Common myeloid progenitor, CD34-positive (primary cell): ENCODE measurements at regions not wholly inside any gene's neighbourhood (a gene's known extent, or its start where the extent isn't known, plus 50 kb on each side); places are given as distances from the start of the nearest gene placed in this dataset.

Experiments
- CTCF ChIA-PET: fragments of 350-600 bp; sonication (Branson Sonifier 250); formaldehyde crosslinking; loops from one replicate; lab custom pipeline; 2021; ENCODE audit warnings: antibody characterized with exemption; lab: Charles Lee
- POLR2A ChIA-PET: fragments of 350-600 bp; sonication (Branson Sonifier 250); formaldehyde crosslinking; loops from one replicate; lab custom pipeline; 2021; ENCODE audit warnings: antibody characterized with exemption; lab: Charles Lee
- DNase-seq, 3 donors: peaks; one replicate each; pipeline versions ENCODE4 v3.0.0 to v3.0.0-alpha.2; 2013
- H3K27ac ChIP-seq, 2 experiments: 1 replicate in 1 of 2; 2 replicates in 1 of 2; pipeline ENCODE4 v1.7.0; 2013; ENCODE audit warnings: inconsistent platforms in 2 of 2, low read length in 2 of 2, mild to moderate bottlenecking in 2 of 2, low read depth in 1 of 2, moderate library complexity in 1 of 2; ENCODE audit not compliant: severe bottlenecking in 2 of 2, insufficient read depth in 1 of 2, poor library complexity in 1 of 2
- H3K27me3 ChIP-seq, 5 experiments: replicated peaks in 2 of 5; 1 replicate in 3 of 5; 2 replicates in 2 of 5; pipeline versions ENCODE4 v1.6.1 to v1.7.0; 2013; ENCODE audit warnings: low read length in 4 of 5, mild to moderate bottlenecking in 2 of 5, moderate library complexity in 2 of 5, inconsistent platforms in 1 of 5; ENCODE audit not compliant: insufficient read depth in 5 of 5, control insufficient read depth in 4 of 5
- H3K36me3 ChIP-seq, 4 experiments: 1 replicate in 2 of 4; 2 replicates in 2 of 4; pipeline versions ENCODE4 v1.6.1 to v1.7.0; 2013; ENCODE audit warnings: low read length in 3 of 4, control low read depth in 1 of 4, mild to moderate bottlenecking in 1 of 4; ENCODE audit not compliant: control insufficient read depth in 4 of 4, insufficient read depth in 4 of 4
- H3K4me1 ChIP-seq, 4 experiments: 1 replicate in 3 of 4; 2 replicates in 1 of 4; pipeline versions ENCODE4 v1.6.1 to v1.7.1; 2013; ENCODE audit warnings: low read length in 3 of 4, mild to moderate bottlenecking in 3 of 4, control low read depth in 1 of 4, inconsistent platforms in 1 of 4, moderate library complexity in 1 of 4; ENCODE audit not compliant: control insufficient read depth in 4 of 4, insufficient read depth in 4 of 4; ENCODE audit errors: control extremely low read depth in 1 of 4
- H3K4me3 ChIP-seq, 7 experiments: 1 replicate in 4 of 7; 2 replicates in 3 of 7; pipeline versions ENCODE4 v1.5.1 to v1.7.0; 2013; ENCODE audit warnings: mild to moderate bottlenecking in 7 of 7, low read length in 6 of 7, moderate library complexity in 6 of 7, inconsistent platforms in 2 of 7, low read depth in 2 of 7, control low read depth in 1 of 7; ENCODE audit not compliant: insufficient read depth in 4 of 7, control insufficient read depth in 1 of 7; ENCODE audit errors: extremely low read depth in 1 of 7
- H3K9me3 ChIP-seq, 5 experiments: 1 replicate in 4 of 5; 2 replicates in 1 of 5; pipeline versions ENCODE4 v1.6.1 to v1.7.1; 2013; ENCODE audit warnings: low read length in 4 of 5, mild to moderate bottlenecking in 2 of 5, inconsistent platforms in 1 of 5, low read depth in 1 of 5, moderate library complexity in 1 of 5; ENCODE audit not compliant: control insufficient read depth in 4 of 5, insufficient read depth in 2 of 5; ENCODE audit errors: control extremely low read depth in 1 of 5
- WGBS: methylation state at CpG from one replicate; pipeline ENCODE4 v1.1.5; 2013; ENCODE audit not compliant: insufficient coverage; 5-methylcytosine and 5-hydroxymethylcytosine counted together

- POLR2A ChIA-PET = no interaction called here
- CTCF ChIA-PET = interaction anchor here (1.0 to 1.7 kb wide), 4 partner anchors 11 to 42 kb away, joined by 3 to 4 read pairs (median 3); no protein-coding TSS in a partner anchor
- no peak for DNase-seq
- no peaks in the 10 kb centered on the region for H3K27me3 ChIP-seq
- no peaks in the 10 kb centered on the region for H3K9me3 ChIP-seq
- H3K4me3 ChIP-seq = no peak overlapping the region
- WGBS = 100% methylated on average over 3 of the region's 4 CpGs
- H3K36me3 ChIP-seq = no peaks in the 10 kb centered on the region
- H3K4me1 ChIP-seq = peaks cover 3 to 35% (median 19%) of the 10 kb centered on the region in 4 experiments
- no peak overlapping the region for H3K27ac ChIP-seq
Observed at GRCh38 chr1:168481586-168481985, 62.2 kb downstream of the XCL2 start.

- Histone ChIP-seq H3K27me3 (no peaks in the 10 kb centered on the region), H3K9me3 (no peaks in the 10 kb centered on the region), H3K27ac (no peak overlapping the region), H3K4me1 (peaks cover 3 to 38% (median 17%) of the 10 kb centered on the region in 4 experiments), H3K4me3 (no peak overlapping the region), H3K36me3 (no peaks in the 10 kb centered on the region)
- ChIA-PET CTCF (interaction anchor here (1.0 to 1.7 kb wide), 3 partner anchors 13 to 42 kb away, joined by 3 to 4 read pairs (median 3); no protein-coding TSS in a partner anchor), POLR2A (no interaction called here)
- DNase-seq = no peak
- 100% methylated on average over 1 of the region's 2 CpGs for WGBS
Observed at GRCh38 chr1:168480997-168481396, 62.8 kb downstream of the XCL2 start.

- DNase-seq = no peak
- Histone ChIP-seq H3K27ac (no peak overlapping the region), H3K36me3 (no peaks in the 10 kb centered on the region), H3K9me3 (peaks cover 0 to 14% (median 0%) of the 10 kb centered on the region in 5 experiments), H3K4me1 (peaks cover 0 to 16% (median 0%) of the 10 kb centered on the region in 4 experiments), H3K4me3 (no peak overlapping the region), H3K27me3 (no peaks in the 10 kb centered on the region)
- CTCF ChIA-PET = interaction anchor here (0.9 kb wide), 1 partner anchor 9 kb away, joined by 3 read pairs; no protein-coding TSS in a partner anchor
- POLR2A ChIA-PET = no interaction called here
Observed at GRCh38 chr1:168477792-168478191, 66.0 kb downstream of the XCL2 start.

- ChIA-PET CTCF (no interaction called here), POLR2A (interaction anchor here (0.6 kb wide), 1 partner anchor 38 kb away, joined by 3 read pairs; no protein-coding TSS in a partner anchor)
- no peak overlapping the region for H3K27ac ChIP-seq
- H3K9me3 ChIP-seq = peaks cover 0 to 16% (median 0%) of the 10 kb centered on the region in 5 experiments
- H3K27me3 ChIP-seq = no peaks in the 10 kb centered on the region
- WGBS = 92% methylated on average over 4 of the region's 7 CpGs
- no peak overlapping the region for H3K4me3 ChIP-seq
- DNase-seq = peak in 1 of 3 donors; percentile 34
- H3K36me3 ChIP-seq = no peaks in the 10 kb centered on the region
- peaks cover 0 to 16% (median 0%) of the 10 kb centered on the region in 4 experiments for H3K4me1 ChIP-seq
Observed at GRCh38 chr1:168476588-168477385, 67.0 kb downstream of the XCL2 start.

GRCh38 chr1:168474322-168474721 lies 69.5 kb downstream of the XCL2 start:
- WGBS = 100% methylated on average over 1 of the region's 1 CpG
- Histone ChIP-seq H3K36me3 (no peaks in the 10 kb centered on the region), H3K4me1 (peaks cover 3 to 29% (median 14%) of the 10 kb centered on the region in 4 experiments), H3K4me3 (no peak overlapping the region), H3K9me3 (peaks cover 0 to 16% (median 0%) of the 10 kb centered on the region in 5 experiments), H3K27ac (no peak overlapping the region), H3K27me3 (no peaks in the 10 kb centered on the region)
- ChIA-PET POLR2A (no interaction called here), CTCF (no interaction called here)
- no peak for DNase-seq

GRCh38 chr1:168473126-168473525 lies 70.7 kb downstream of the XCL2 start:
- POLR2A ChIA-PET = no interaction called here
- peaks cover 7 to 41% (median 24%) of the 10 kb centered on the region in 4 experiments for H3K4me1 ChIP-seq
- DNase-seq = peak in 2 of 3 donors; percentile 47 to 64
- no peak overlapping the region for H3K4me3 ChIP-seq
- no peaks in the 10 kb centered on the region for H3K27me3 ChIP-seq
- H3K9me3 ChIP-seq = peaks cover 0 to 16% (median 0%) of the 10 kb centered on the region in 5 experiments
- H3K27ac ChIP-seq = no peak overlapping the region
- CTCF ChIA-PET = no interaction called here
- H3K36me3 ChIP-seq = no peaks in the 10 kb centered on the region

- Histone ChIP-seq H3K36me3 (no peaks in the 10 kb centered on the region), H3K4me3 (no peak overlapping the region), H3K9me3 (peaks cover 0 to 16% (median 0%) of the 10 kb centered on the region in 5 experiments), H3K27me3 (no peaks in the 10 kb centered on the region), H3K4me1 (peaks cover 14 to 48% (median 31%) of the 10 kb centered on the region in 4 experiments), H3K27ac (no peak overlapping the region)
- DNase-seq = peak in 2 of 3 donors; percentile 44 to 60
- ChIA-PET CTCF (no interaction called here), POLR2A (no interaction called here)
- 83% methylated on average over 1 of the region's 2 CpGs for WGBS
Observed at GRCh38 chr1:168472223-168472622, 71.6 kb downstream of the XCL2 start.
